ENCODE measurements at regions not wholly inside any gene's neighbourhood (a gene's known extent, or its start where the extent isn't known, plus 50 kb on each side); places are given as distances from the start of the nearest gene placed in this dataset.

- no peak for TF ChIP-seq CTCF (IDR thresholded peaks at IDR 0.05)
- TF ChIP-seq POLR2A (IDR thresholded peaks at IDR 0.05), result no peak
Measured at GRCh38 chr2:220002699-220003098, 375.3 kb downstream of the SLC4A3 start.

Data from body of pancreas (tissue), 4 donors.